HG03342 (cell line): ENCODE measurements at regions not wholly inside any gene's neighbourhood (a gene's known extent, or its start where the extent isn't known, plus 50 kb on each side); places are given as distances from the start of the nearest gene placed in this dataset.

Experiments used
- ATAC-seq: cut with Tn5 transposase; IDR thresholded peaks from one replicate; pipeline ENCODE4 v1.9.1; 2021; ENCODE audit warnings: mild to moderate bottlenecking, moderate library complexity; ENCODE audit not compliant: unreplicated experiment

DNA sequence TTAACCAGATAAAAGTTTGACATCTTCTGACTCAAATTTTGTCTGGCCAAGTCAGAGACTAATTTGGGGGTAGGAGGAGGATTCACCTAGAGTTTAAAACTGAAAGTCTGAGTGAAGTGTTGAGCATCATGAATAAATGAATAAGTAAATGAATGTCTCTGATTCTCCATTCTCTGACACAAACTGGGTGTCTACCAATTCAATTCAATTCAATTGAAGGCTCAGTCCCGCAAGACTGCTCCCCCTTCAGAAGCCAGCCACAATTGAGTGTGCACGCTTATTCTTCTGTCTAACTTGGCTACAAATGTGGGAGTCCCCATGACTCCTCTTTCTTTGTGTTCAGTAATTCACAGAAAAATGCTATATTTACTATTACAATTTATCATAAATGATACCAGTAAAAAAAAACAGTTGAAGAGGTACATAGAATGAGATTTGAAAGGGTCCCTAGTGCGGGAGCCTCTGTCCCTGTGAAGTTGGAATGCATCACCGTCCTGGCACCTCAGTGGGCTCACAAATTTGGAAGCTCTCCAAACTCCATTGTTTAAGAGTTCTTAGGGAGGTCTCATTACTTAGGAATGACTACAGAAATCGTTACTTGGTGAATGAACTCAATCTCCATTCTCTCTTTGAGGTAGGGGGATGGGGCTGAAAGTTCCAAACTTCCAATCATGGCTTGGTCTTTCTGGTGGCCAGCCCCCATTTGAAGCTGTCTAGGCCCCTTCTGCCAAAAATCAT lies 243.7 kb upstream of the PHYHIPL start:
- no peak for ATAC-seq

DNA sequence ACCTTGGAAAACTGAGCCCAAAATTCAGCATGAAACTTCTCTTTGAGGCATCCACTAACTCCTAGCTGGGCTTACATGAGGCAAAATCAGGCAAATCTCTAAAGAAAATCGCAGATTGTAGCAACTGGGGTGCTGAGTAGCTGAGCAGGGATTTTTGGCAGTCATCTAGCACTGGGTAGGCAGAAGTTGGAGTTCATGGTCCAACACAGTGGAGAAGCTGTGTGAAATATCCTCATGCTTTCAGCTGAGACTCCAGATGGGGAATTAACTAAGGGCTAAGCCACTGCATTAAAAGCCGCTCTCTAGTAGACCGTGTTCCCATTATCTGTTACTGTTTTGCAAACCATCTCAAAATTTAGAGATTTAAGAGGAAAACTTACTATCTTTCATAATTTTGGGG lies 240.1 kb upstream of the PHYHIPL start:
- ATAC-seq = no peak

DNA sequence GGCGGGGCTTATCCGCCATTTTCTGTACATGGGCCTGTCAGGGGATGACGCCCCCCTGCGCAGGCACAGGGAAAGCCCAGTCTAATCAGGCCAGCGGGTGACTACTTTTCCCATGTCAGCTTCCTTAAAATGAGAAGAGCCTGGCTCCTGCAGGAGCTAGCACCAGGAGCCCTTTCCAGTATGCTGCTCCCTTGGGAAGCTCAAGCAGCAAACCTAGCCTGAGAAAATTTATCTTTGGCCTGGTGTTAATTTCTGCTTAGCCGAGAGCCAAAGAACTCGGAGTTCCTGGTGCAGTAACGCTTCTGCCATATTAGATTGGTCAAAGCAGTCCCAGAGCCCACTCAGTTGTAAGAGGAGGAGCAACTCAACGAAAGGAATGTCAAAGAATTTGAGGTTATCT lies 239.0 kb upstream of the PHYHIPL start:
- ATAC-seq = no peak

DNA sequence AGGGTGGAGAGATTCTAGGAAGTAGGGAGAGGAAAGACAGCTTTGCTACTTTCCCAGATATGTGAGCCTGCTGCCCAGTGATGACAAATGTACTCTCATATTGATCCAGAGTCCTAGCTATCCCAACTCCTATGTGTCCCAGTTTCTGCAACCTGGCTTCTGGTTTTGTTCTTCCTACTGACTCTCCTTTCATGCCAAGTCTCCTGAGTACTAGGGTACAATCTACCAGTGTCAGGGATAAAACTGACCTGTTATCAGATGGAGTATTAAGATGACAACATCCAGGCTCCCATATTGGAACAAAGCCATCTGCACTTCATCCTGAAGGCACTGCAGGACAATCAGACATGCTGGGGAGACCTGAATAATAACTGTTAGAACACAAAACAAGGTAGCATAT lies 233.7 kb upstream of the PHYHIPL start:
- ATAC-seq = no peak

DNA sequence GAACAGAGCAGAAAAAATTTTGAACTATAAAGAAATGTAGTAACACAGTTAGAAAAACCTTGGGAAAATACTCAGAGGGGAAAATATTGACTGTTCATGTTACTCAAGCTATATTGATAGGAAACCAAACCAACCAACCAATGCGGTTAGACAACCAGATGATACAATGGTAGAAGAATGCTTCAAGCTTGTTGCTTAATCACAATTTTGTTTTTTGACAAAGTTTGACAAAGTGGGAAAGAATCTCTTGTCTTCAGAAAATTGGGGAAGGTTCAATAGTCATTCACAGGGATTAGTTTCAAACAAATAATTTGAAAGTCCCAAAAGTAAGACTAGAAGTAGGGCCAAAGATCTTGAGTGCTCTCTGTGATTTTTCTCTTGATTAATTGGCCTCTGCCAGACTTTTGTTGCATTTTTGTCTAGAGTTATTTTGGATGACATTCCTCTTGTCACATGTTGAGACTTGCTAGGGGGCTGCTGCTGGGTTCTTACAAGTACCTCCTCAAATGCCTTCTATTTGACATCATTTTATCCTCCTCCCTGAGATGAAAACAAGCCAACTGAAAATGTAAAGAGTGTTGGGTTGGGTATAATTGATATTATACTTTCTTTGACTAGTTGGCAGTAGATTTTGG lies 233.1 kb upstream of the PHYHIPL start:
- no peak for ATAC-seq

DNA sequence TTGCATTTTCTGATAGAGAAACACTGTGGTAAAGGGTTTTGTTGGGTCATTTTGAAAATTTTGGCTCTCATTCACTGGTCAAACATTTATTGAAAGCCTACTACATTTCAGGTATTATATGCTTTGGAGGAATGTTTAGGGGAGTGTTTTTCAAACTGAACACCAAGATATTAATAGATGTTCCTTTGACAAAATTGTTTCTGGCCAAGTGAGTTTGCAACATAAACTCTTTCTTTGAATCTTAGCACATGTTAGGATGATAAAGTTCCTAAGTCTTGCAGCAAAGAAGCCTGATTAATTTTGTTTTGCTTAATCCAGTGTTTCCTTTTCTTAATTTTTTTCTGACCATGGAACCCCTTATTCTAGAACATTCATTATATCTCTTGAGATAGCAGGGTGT lies 232.5 kb upstream of the PHYHIPL start:
- no peak for ATAC-seq

DNA sequence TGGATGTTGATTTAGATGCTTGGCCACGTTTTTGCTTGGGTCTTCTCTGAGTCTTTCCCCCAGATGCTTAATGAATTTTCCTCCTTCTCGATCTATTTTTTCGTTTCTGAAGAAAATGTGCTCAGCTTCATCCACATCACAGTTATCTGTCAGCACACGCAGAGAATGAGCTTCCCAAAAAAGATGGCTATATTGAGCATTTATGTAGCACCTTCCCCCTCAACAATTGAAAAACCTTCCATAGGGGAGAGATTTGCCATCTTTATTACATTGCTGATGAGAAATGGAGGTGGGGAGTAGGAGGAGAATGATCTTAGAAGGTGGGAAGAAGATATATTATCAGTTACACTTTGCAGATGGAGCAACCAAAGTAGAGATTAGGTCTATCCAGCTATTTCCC lies 228.1 kb upstream of the PHYHIPL start:
- no peak for ATAC-seq

DNA sequence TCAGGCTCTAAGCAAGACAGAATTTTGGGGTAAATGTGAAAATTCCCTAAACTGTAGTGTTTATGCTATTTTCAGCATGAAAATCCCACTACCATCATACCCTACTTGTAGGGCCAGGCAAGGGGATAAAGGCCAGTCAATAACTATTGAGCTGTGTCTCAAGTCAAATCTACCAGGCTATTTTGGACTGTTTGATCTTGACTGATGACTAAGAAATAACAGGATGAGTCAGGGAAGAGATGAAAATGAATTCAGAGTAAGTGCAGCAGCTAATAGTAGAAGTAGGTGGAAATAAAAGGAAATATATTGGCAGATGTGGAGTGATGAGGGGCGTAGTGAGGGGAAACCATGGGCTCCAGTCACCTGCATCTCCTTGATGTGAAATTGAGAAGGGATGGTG lies 225.8 kb upstream of the PHYHIPL start:
- ATAC-seq = no peak

DNA sequence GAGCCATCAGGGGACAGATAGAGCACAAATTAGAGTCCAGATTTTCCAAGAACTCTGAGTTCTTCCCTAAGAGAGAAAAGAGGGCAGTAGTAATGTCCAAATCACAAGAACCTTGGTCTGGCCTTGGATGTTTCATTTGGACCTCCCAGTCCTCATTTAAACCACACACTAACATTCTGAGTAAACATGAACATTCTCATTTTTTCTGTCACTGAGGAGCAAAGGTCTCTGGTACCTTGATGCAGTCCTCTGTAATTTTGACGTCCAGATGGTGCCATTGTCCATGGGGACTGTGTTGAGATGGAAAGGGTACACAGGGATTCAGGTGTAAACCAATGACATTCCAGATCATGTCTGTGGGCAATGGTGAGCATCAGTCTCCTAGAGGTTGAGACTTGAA lies 225.4 kb upstream of the PHYHIPL start:
- no peak for ATAC-seq

DNA sequence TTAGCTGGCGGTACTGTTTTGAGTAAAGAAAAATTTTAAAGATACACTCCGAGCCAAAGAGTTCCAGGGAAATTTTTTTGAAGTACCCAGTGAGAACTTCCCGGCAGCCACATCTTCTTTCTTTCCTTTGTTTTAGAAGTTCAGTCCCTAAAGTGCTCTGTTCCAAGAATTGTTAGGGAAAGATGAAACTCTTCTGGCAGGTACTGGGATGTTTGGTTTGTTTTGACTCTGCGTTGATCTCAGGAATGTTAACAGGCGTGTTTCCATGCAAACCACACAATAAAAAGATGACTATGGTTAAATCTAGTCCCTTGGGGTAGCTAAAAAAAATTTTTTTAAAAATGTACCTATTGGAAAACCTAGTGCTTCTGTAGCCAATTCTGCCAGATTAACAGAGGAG lies 224.7 kb upstream of the PHYHIPL start:
- ATAC-seq = no peak

DNA sequence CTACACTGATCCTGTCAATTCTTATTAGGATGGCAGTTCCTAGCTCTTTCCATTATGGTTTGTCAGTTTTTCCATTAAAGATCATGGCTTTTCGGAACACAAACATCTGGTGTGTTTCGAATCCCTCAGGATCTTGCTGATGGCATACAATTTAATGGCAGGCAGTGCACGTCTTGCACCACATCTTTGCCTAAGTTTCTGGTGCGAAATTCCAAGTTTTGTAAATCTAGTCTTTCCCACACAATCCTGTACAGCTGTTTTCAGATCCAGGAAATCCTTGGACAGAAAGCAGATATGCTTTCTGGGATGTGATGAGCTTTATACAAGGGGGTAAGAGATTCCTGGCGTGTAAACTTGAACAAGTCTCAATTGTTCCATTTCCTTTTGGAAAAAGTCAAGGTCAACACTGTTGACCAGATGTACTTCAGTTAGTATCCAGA lies 224.3 kb upstream of the PHYHIPL start:
- ATAC-seq = no peak

DNA sequence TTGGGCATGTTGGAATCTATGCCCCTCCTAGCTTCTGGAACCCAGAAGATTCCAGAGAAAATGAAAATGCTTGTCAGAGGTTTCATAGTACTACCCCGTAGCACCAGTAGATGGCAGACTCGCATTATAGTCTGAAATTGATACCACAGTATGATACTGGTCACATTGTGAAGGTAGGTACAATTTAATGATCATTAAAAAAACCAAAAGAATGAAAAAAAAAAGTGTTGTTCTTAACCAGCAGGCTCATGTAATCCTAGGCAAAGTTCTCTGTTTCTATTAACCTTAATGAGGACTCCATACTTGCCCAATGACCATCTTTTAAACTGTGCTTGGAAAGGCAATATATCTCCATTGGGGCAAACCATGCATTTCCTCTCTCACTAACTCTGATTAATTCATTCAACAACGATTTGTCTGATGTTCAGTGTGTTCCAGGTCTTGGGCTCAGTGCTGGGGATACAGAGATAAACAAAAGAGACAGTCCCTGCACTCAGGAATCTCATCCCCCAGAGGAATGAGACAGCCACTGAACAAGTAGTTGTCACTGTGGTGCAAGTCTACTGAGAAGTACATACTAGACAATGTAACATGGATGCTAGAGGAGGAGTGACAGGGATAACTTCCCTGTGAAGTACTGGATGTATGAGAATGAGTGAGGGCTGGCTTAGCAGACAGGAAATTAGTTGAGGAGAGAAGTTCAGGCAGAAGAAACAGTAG lies 223.5 kb upstream of the PHYHIPL start:
- peak; percentile 74 for ATAC-seq

DNA sequence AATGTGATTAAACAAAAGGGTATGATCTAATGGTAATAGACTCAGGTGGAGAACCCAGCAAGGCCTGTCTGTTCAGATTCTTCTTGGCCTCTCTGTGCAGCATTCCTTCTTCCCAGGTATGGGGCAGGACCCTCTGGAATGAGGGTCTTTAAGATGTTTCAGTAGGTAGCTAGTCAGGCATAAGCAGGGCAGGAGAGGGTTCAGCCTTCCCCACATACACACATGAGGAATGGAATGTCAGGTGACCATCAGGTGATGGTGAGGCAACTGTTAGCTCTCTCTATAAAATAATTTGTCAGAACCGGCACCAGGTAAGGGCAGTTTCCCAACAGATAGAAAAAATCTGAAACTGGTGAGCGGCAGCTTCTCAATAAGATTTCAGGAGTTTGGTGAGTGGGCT lies 222.3 kb upstream of the PHYHIPL start:
- ATAC-seq = no peak

DNA sequence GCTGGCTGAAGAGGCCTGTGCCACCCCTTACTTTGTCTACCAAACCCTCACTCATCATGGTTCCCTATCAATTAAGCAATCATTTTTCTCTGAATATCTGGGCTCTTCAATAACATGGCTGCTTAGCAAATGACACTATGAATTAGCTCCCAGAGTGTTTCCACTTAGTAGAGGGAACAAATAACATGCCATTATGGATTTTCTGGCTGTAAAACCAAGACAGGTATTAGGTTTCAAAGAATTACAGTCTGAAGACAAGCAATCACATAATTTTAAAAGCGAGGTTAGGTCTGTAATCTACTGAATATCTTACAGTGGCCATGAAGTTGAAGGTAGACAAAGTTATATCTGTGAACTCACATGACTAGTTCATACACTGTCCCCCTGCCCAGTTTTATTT lies 220.8 kb upstream of the PHYHIPL start:
- ATAC-seq = no peak

DNA sequence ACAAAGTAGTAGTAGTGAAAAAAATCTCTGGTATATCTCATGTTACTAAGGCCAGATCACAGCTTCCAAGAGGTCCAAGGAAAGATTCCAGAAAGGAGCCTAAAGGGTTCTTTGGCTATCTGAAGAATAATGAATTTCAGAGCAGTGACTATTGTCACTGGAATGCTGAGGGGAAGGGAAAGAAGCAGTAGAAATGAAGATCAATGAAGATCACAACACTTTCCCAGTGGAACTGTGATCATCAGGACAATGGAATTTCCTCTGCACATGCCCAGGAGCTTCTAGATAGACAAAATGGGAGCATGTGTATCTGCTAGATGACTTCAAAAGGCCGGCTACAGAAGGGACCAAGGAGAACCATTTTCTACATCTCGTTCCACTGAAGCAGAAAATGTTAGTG lies 219.5 kb upstream of the PHYHIPL start:
- ATAC-seq = no peak

DNA sequence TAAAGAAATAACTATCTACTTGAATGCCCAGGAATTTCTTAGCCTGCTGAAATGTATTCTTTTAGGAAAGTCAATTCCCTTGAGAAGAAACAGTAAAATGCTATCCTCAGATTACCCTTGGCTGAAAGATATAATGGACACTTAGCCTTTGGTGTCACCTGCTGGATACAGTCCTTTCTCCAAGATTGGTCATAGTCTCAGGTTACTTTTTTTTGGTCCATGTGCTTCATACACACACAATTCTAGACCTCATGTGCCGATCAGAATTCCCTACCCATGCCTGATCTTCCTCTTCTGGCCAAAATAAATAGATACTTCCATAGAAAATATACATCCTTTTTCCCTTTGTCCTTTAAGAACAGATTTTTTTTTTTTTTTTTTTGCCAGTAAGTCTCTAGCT lies 218.9 kb upstream of the PHYHIPL start:
- no peak for ATAC-seq

DNA sequence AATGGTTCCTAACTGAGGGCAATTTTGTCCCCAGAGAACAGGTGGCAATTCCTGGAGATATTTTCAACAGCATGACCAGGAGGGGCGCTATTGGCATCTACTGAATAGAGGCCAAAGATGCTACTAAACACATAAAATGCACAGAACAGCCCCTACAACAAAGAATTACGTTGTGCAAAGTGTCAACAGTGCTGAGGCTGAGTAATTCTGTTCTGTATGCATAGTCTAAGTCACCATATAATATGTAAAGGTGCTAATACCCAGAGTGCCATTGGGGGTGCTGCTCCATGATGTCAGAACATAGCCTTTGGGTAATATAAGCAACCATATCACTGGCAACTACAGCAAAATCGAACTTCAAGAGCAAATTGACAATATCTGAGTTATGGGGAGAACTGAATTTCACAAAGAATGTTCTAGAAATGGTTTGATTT lies 213.3 kb upstream of the PHYHIPL start:
- ATAC-seq = no peak

DNA sequence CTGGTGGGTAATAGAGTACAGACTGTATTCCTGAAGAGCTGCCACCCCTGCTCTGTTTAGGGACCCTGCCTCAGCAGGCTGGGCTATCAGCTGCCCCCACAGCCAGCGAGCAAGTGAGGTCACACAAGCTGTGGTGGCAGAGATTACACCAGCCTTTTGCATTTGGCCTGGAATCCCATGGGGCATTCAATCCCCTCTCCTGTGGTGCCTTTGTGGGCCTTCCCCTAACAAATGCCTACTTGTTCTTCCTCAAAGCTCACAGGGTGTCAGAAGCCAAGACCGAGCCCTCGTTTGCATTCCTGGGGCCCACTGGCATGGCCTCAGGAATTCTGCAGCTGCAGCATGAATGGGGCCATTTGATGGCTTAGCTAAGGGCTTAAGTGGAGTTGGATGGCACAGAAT lies 212.7 kb upstream of the PHYHIPL start:
- no peak for ATAC-seq

DNA sequence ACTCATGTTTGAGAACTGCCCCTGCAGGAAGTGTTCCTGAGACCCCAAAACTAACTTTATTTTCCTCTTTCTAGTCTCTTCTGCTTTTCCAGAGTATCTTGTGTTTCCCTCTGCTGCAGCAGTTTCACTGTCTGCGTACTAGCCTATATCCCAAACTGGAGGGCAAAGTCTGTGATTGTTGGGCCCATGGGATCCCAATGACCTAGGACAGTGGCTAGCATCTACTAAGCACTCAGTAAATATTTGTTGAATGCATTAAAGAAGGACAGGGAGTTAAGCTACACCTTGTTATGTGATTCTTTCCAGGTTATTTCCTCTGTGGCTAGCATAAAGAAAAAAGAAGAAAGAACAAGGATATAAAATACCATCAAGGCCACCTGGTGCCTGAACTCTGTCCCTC lies 210.6 kb upstream of the PHYHIPL start:
- ATAC-seq = no peak

DNA sequence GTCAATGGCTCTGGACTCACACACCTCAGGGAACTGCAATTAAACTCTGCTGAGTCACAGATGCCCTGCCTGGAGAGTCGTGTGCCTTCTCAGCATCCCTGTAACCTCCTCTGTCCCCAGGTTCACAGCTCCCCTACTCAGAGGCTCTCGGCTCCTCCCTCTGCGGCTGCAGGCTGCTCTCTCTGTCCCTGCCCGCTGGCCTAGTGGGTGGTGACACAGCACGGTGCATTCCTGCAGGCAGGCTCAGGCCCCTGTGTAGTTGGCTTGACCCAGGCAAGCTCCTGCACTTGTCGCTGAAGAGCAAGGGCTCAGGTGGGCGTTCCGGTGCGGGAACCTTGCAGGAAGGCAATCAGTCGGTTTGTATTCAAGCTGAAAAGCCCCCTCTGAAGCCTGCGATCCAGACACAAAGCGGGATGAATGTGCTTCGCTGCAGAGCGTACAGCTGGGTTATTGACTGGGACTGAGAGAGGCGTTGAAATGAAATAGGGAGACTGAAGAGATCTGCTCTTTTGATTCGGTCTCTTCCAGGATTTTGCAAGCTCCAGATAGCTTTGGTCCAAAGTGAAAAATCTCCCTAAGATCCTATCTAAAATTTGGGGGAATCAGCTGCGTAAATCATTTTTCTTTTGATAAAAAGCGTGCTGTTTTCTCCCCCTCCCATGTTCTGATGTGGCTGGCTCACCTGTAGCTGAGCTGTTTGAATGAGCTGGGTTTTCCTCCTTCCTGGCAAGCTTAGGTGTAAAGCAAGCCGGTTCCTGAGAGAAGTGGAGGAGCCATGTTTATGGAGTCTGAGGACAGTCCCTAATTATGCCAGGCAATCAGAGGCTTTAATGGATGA lies 208.7 kb upstream of the PHYHIPL start:
- ATAC-seq = peak; percentile 51

DNA sequence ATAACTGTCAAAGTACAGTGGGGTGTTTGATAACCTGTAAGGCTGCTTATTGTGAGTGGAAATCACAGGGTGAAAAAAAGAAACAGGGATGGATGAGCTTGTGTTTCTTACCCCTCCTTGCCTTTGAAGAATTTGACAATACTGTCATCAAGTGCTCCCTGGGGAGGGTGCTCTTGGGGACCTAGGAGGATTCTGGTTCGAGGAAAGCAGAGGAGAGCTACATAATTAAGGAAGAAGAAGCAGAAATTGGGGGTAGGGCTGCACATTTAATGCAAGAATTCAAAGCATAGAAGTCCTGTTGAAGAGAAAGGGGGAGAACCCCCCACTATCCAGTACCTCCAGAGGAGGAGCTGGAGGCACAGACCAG lies 208.1 kb upstream of the PHYHIPL start:
- no peak for ATAC-seq
